Chondrocyte (in vitro differentiated cells): ENCODE measurements at regions not wholly inside any gene's neighbourhood (a gene's known extent, or its start where the extent isn't known, plus 50 kb on each side); places are given as distances from the start of the nearest gene placed in this dataset.

Experiments
- DNase-seq: peaks from one replicate; pipeline ENCODE4 v3.0.0; 2021; ENCODE audit warnings: mixed read lengths, low spot score
- H3K27ac Mint-ChIP-seq: one replicate; pipeline ENCODE4 v1.8.0; 2021; ENCODE audit warnings: mild to moderate bottlenecking, moderate library complexity, mixed read lengths; ENCODE audit not compliant: unreplicated experiment
- H3K27me3 Mint-ChIP-seq: 2 replicates; pipeline ENCODE4 v1.8.0; 2021; ENCODE audit warnings: low read depth, mixed read lengths
- H3K36me3 Mint-ChIP-seq: 2 replicates; pipeline ENCODE4 v1.8.0; 2021; ENCODE audit warnings: low read depth, mixed read lengths
- H3K4me1 Mint-ChIP-seq: 2 replicates; pipeline ENCODE4 v1.8.0; 2021; ENCODE audit warnings: low read depth, mild to moderate bottlenecking, mixed read lengths
- H3K4me3 Mint-ChIP-seq: one replicate; pipeline ENCODE4 v1.8.0; 2021; ENCODE audit warnings: mild to moderate bottlenecking, moderate library complexity, mixed read lengths; ENCODE audit not compliant: unreplicated experiment
- H3K9me3 Mint-ChIP-seq: 2 replicates; pipeline ENCODE4 v1.8.0; 2021; ENCODE audit warnings: low read depth, mixed read lengths
- CTCF ChIP-seq: fragments of 200-600 bp; sonication (generic); IDR thresholded peaks from 2 replicates; pipeline ENCODE4 v1.5.0; 2021; ENCODE audit warnings: antibody characterized with exemption, mild to moderate bottlenecking, moderate library complexity

- Mint-ChIP-seq H3K27ac (no peak overlapping the region), H3K4me3 (no peak overlapping the region), H3K4me1 (peaks cover 17% of the 10 kb centered on the region), H3K9me3 (no peaks in the 10 kb centered on the region), H3K27me3 (no peaks in the 10 kb centered on the region), H3K36me3 (no peaks in the 10 kb centered on the region)
- TF ChIP-seq CTCF: no peak
- DNase-seq: no peak
Observed at GRCh38 chr11:33544593-33545373, 155.8 kb downstream of the C11orf91 start.

- H3K9me3 Mint-ChIP-seq: no peaks in the 10 kb centered on the region
- TF ChIP-seq CTCF: no peak
- no peaks in the 10 kb centered on the region for H3K27me3 Mint-ChIP-seq
- no peak overlapping the region for H3K27ac Mint-ChIP-seq
- DNase-seq: no peak
- H3K4me1 Mint-ChIP-seq: peaks cover 17% of the 10 kb centered on the region
- H3K4me3 Mint-ChIP-seq: no peak overlapping the region
- no peaks in the 10 kb centered on the region for H3K36me3 Mint-ChIP-seq
Observed at GRCh38 chr11:33543823-33544222, 156.8 kb downstream of the C11orf91 start.

- Mint-ChIP-seq H3K4me3 (no peak overlapping the region), H3K27me3 (no peaks in the 10 kb centered on the region), H3K9me3 (no peaks in the 10 kb centered on the region), H3K36me3 (no peaks in the 10 kb centered on the region), H3K4me1 (peaks cover 17% of the 10 kb centered on the region), H3K27ac (no peak overlapping the region)
- peak; percentile 80 for TF ChIP-seq CTCF
- DNase-seq: no peak
Observed at GRCh38 chr11:33542921-33543320, 157.7 kb downstream of the C11orf91 start.

- Mint-ChIP-seq H3K36me3 (no peaks in the 10 kb centered on the region), H3K27ac (no peak overlapping the region), H3K9me3 (no peaks in the 10 kb centered on the region), H3K27me3 (no peaks in the 10 kb centered on the region), H3K4me1 (peaks cover 13% of the 10 kb centered on the region), H3K4me3 (no peak overlapping the region)
- no peak for DNase-seq
- TF ChIP-seq CTCF: no peak
Observed at GRCh38 chr11:33540946-33541915, 159.4 kb downstream of the C11orf91 start.

GRCh38 chr11:33540427-33540826, 160.2 kb downstream of the C11orf91 start:
- DNase-seq: no peak
- Mint-ChIP-seq H3K4me1 (peaks cover 5% of the 10 kb centered on the region), H3K27me3 (no peaks in the 10 kb centered on the region), H3K36me3 (no peaks in the 10 kb centered on the region), H3K9me3 (no peaks in the 10 kb centered on the region), H3K27ac (no peak overlapping the region), H3K4me3 (no peak overlapping the region)
- TF ChIP-seq CTCF: no peak
